Smooth muscle cell (in vitro differentiated cells): ENCODE measurements at regions not wholly inside any gene's neighbourhood (a gene's known extent, or its start where the extent isn't known, plus 50 kb on each side); places are given as distances from the start of the nearest gene placed in this dataset.

Experiments
- DNase-seq: peaks from one replicate; lab custom pipeline; 2025; ENCODE audit not compliant: unreplicated experiment; lab: John Stamatoyannopoulos, UW
- H2AFZ ChIP-seq: fragments of 200-600 bp; sonication (generic); 2 replicates; pipeline ENCODE4 v1.6.0; 2016; ENCODE audit warnings: antibody characterized with exemption, low read depth, mild to moderate bottlenecking
- H3F3A ChIP-seq: fragments of 200-600 bp; sonication (generic); 2 replicates; pipeline ENCODE4 v1.6.0; 2017; ENCODE audit warnings: antibody characterized with exemption, low read depth
- H3K27ac ChIP-seq: fragments of 200-600 bp; sonication (generic); 2 replicates; pipeline ENCODE4 v1.5.1; 2016; ENCODE audit warnings: low read depth, mild to moderate bottlenecking
- H3K27me3 ChIP-seq: fragments of 200-600 bp; sonication (generic); 2 replicates; pipeline ENCODE4 v1.6.1; 2016; ENCODE audit warnings: low read depth, mild to moderate bottlenecking
- H3K36me3 ChIP-seq: fragments of 200-600 bp; sonication (generic); 2 replicates; pipeline ENCODE4 v1.5.1; 2016; ENCODE audit warnings: low read depth
- H3K4me1 ChIP-seq: fragments of 200-600 bp; sonication (generic); 2 replicates; pipeline ENCODE4 v1.5.1; 2016; ENCODE audit warnings: low read depth
- H3K4me2 ChIP-seq: fragments of 200-600 bp; sonication (generic); 2 replicates; pipeline ENCODE4 v1.6.0; 2016; ENCODE audit warnings: mild to moderate bottlenecking
- H3K4me3 ChIP-seq: fragments of 200-600 bp; sonication (generic); 2 replicates; pipeline ENCODE4 v1.5.1; 2016; ENCODE audit warnings: mild to moderate bottlenecking
- H3K79me2 ChIP-seq: fragments of 200-600 bp; sonication (generic); 2 replicates; pipeline ENCODE4 v1.6.0; 2016; ENCODE audit warnings: low read depth, mild to moderate bottlenecking
- H3K9ac ChIP-seq: fragments of 200-600 bp; sonication (generic); 2 replicates; pipeline ENCODE4 v1.6.0; 2016; ENCODE audit warnings: low read depth
- H3K9me3 ChIP-seq: fragments of 200-600 bp; sonication (generic); replicated peaks from 2 replicates; pipeline ENCODE4 v1.5.1; 2016; ENCODE audit warnings: low read depth
- H4K20me1 ChIP-seq: fragments of 200-600 bp; sonication (generic); 2 replicates; pipeline ENCODE4 v1.6.0; 2016; ENCODE audit warnings: low read depth
- CTCF ChIP-seq: fragments of 200-600 bp; sonication (generic); IDR thresholded peaks from 2 replicates; pipeline ENCODE4 v1.5.1; 2017; ENCODE audit warnings: borderline replicate concordance, mild to moderate bottlenecking, antibody characterized with exemption; ENCODE audit not compliant: insufficient read depth, poor library complexity, severe bottlenecking
- WGBS: methylation state at CpG from one replicate; pipeline ENCODE4 v1.1.7; 2016; ENCODE audit warnings: low lambda C conversion rate; 5-methylcytosine and 5-hydroxymethylcytosine counted together

GRCh38 chr9:87140142-87140541 is 192.8 kb upstream of the GAS1 start:
- no peak overlapping the region for H3K4me2 ChIP-seq
- H3K9me3 ChIP-seq = no peaks in the 10 kb centered on the region
- H3K4me1 ChIP-seq = no peaks in the 10 kb centered on the region
- H3K36me3 ChIP-seq = no peaks in the 10 kb centered on the region
- H3K9ac ChIP-seq = no peak overlapping the region
- H3K27me3 ChIP-seq = no peaks in the 10 kb centered on the region
- H3F3A ChIP-seq = no peaks in the 10 kb centered on the region
- DNase-seq = no peak
- no peak overlapping the region for H3K4me3 ChIP-seq
- H2AFZ ChIP-seq = no peak overlapping the region
- no peak overlapping the region for H3K27ac ChIP-seq
- no peaks in the 10 kb centered on the region for H3K79me2 ChIP-seq
- 95% methylated on average over 4 of the region's 4 CpGs for WGBS
- TF ChIP-seq CTCF = no peak
- no peaks in the 10 kb centered on the region for H4K20me1 ChIP-seq

GRCh38 chr9:87140605-87141109 is 193.4 kb upstream of the GAS1 start:
- Histone ChIP-seq H2AFZ (no peak overlapping the region), H3K4me1 (no peaks in the 10 kb centered on the region), H3F3A (no peaks in the 10 kb centered on the region), H3K4me2 (no peak overlapping the region), H3K36me3 (no peaks in the 10 kb centered on the region), H3K27ac (no peak overlapping the region), H3K9me3 (no peaks in the 10 kb centered on the region), H3K79me2 (no peaks in the 10 kb centered on the region), H3K4me3 (no peak overlapping the region), H3K9ac (no peak overlapping the region), H4K20me1 (no peaks in the 10 kb centered on the region), H3K27me3 (no peaks in the 10 kb centered on the region)
- no peak for TF ChIP-seq CTCF
- no peak for DNase-seq
- WGBS = 86% methylated on average over 6 of the region's 6 CpGs

- H3K4me2 ChIP-seq = no peak overlapping the region
- H3K27me3 ChIP-seq = no peaks in the 10 kb centered on the region
- no peaks in the 10 kb centered on the region for H3K36me3 ChIP-seq
- no peak overlapping the region for H3K27ac ChIP-seq
- no peaks in the 10 kb centered on the region for H3K4me1 ChIP-seq
- H3K4me3 ChIP-seq = no peak overlapping the region
- no peak overlapping the region for H2AFZ ChIP-seq
- DNase-seq = no peak
- no peaks in the 10 kb centered on the region for H3F3A ChIP-seq
- H3K79me2 ChIP-seq = no peaks in the 10 kb centered on the region
- no peak for TF ChIP-seq CTCF
- no peaks in the 10 kb centered on the region for H3K9me3 ChIP-seq
- 68% methylated on average over 8 of the region's 8 CpGs for WGBS
- no peaks in the 10 kb centered on the region for H4K20me1 ChIP-seq
- H3K9ac ChIP-seq = no peak overlapping the region
Measured at GRCh38 chr9:87141124-87141523, 193.8 kb upstream of the GAS1 start.

GRCh38 chr9:87146933-87147332 is 199.6 kb upstream of the GAS1 start:
- Histone ChIP-seq H3K79me2 (no peaks in the 10 kb centered on the region), H3K9me3 (no peaks in the 10 kb centered on the region), H3K27me3 (no peaks in the 10 kb centered on the region), H3K4me3 (no peak overlapping the region), H3K4me1 (peaks cover 6% of the 10 kb centered on the region), H3K27ac (no peak overlapping the region), H3F3A (peaks cover 9% of the 10 kb centered on the region), H3K36me3 (no peaks in the 10 kb centered on the region), H4K20me1 (no peaks in the 10 kb centered on the region), H3K9ac (no peak overlapping the region), H3K4me2 (no peak overlapping the region), H2AFZ (no peak overlapping the region)
- 63% methylated on average over 7 of the region's 7 CpGs for WGBS
- no peak for TF ChIP-seq CTCF
- DNase-seq = no peak
